GM18520 (cell line): ENCODE measurements at regions not wholly inside any gene's neighbourhood (a gene's known extent, or its start where the extent isn't known, plus 50 kb on each side); places are given as distances from the start of the nearest gene placed in this dataset.
"Not testable (repeated sequence)": the region's sequence is repeated elsewhere in the genome, so short reads cannot be mapped to it uniquely, and the experiment has no call there.

Source experiments
- ATAC-seq: cut with Tn5 transposase; IDR thresholded peaks from one replicate; pipeline ENCODE4 v1.9.1; 2021; ENCODE audit not compliant: unreplicated experiment

GRCh38 chr9:74073897-74074296 lies 423.2 kb upstream of the RORB start:
- no peak for ATAC-seq

GRCh38 chr9:74078647-74079046 lies 418.5 kb upstream of the RORB start:
- ATAC-seq, result no peak

- not testable (repeated sequence) for ATAC-seq
These were observed 416.5 kb upstream of the RORB start for GRCh38 chr9:74080652-74081051.

GRCh38 chr9:74083681-74084433 lies 413.3 kb upstream of the RORB start:
- ATAC-seq, result no peak

- ATAC-seq, result not testable (repeated sequence)
These were observed 411.6 kb upstream of the RORB start for GRCh38 chr9:74085384-74086037.

GRCh38 chr9:74090921-74091320 lies 406.2 kb upstream of the RORB start:
- ATAC-seq, result not testable (repeated sequence)

GRCh38 chr9:74092491-74092834 lies 404.7 kb upstream of the RORB start:
- ATAC-seq, result no peak

GRCh38 chr9:74094037-74094436 lies 403.1 kb upstream of the RORB start:
- ATAC-seq, result not testable (repeated sequence)

- no peak for ATAC-seq
These were observed 402.4 kb upstream of the RORB start for GRCh38 chr9:74094766-74095165.

- no peak for ATAC-seq
These were observed 401.2 kb upstream of the RORB start for GRCh38 chr9:74095925-74096324.

GRCh38 chr9:74096420-74096819 lies 400.7 kb upstream of the RORB start:
- ATAC-seq, result no peak

GRCh38 chr9:74100042-74100441 lies 397.1 kb upstream of the RORB start:
- ATAC-seq, result no peak

GRCh38 chr9:74102148-74102547 lies 395.0 kb upstream of the RORB start:
- not testable (repeated sequence) for ATAC-seq

GRCh38 chr9:74102702-74103101 lies 394.4 kb upstream of the RORB start:
- ATAC-seq, result no peak

- ATAC-seq, result no peak
These were observed 389.4 kb upstream of the RORB start for GRCh38 chr9:74107692-74108091.

GRCh38 chr9:74115976-74116375 lies 381.2 kb upstream of the RORB start:
- no peak for ATAC-seq

- no peak for ATAC-seq
These were observed 380.0 kb upstream of the RORB start for GRCh38 chr9:74117151-74117550.

- no peak for ATAC-seq
These were observed 379.4 kb upstream of the RORB start for GRCh38 chr9:74117731-74118130.

- ATAC-seq, result no peak
These were observed 377.1 kb upstream of the RORB start for GRCh38 chr9:74120061-74120460.

GRCh38 chr9:74120470-74120869 lies 376.7 kb upstream of the RORB start:
- no peak for ATAC-seq

GRCh38 chr9:74122216-74122615 lies 374.9 kb upstream of the RORB start:
- no peak for ATAC-seq

- ATAC-seq, result no peak
These were observed 374.5 kb upstream of the RORB start for GRCh38 chr9:74122661-74123060.

- ATAC-seq, result no peak
These were observed 371.2 kb upstream of the RORB start for GRCh38 chr9:74125941-74126340.
